NCI-H524 (cell line): ENCODE measurements at regions not wholly inside any gene's neighbourhood (a gene's known extent, or its start where the extent isn't known, plus 50 kb on each side); places are given as distances from the start of the nearest gene placed in this dataset.
A peak's percentile ranks its signal among the peaks of the same experiment; 100 is the strongest.
"Not testable (repeated sequence)": the region's sequence is repeated elsewhere in the genome, so short reads cannot be mapped to it uniquely, and the experiment has no call there.

Experiments
- DNase-seq, 2 experiments: peaks; one replicate each; lab custom pipeline; 2025; lab: John Stamatoyannopoulos, UW

GRCh38 chr2:89151699-89152098, 460.2 kb downstream of the RPIA start:
- DNase-seq: not testable (repeated sequence)

- DNase-seq: not testable (repeated sequence)
Observed at GRCh38 chr2:89152501-89152900, 461.0 kb downstream of the RPIA start.

GRCh38 chr2:89153210-89153609, 461.7 kb downstream of the RPIA start:
- DNase-seq: not testable (repeated sequence)

- DNase-seq: not testable (repeated sequence)
Observed at GRCh38 chr2:89154247-89154682, 462.8 kb downstream of the RPIA start.

- DNase-seq: not testable (repeated sequence)
Observed at GRCh38 chr2:89160306-89160705, 468.8 kb downstream of the RPIA start.

- not testable (repeated sequence) for DNase-seq
Observed at GRCh38 chr2:89161626-89162025, 470.2 kb downstream of the RPIA start.

- not testable (repeated sequence) for DNase-seq
Observed at GRCh38 chr2:89170506-89171173, 479.2 kb downstream of the RPIA start.

- not testable (repeated sequence) for DNase-seq
Observed at GRCh38 chr2:89171174-89171519, 479.7 kb downstream of the RPIA start.

- not testable (repeated sequence) for DNase-seq
Observed at GRCh38 chr2:89177004-89177403, 485.5 kb downstream of the RPIA start.

GRCh38 chr2:89182221-89182620, 490.7 kb downstream of the RPIA start:
- not testable (repeated sequence) for DNase-seq

- DNase-seq: not testable (repeated sequence)
Observed at GRCh38 chr2:89184746-89185145, 493.3 kb downstream of the RPIA start.

- DNase-seq: not testable (repeated sequence)
Observed at GRCh38 chr2:89195636-89196251, 504.3 kb downstream of the RPIA start.

- DNase-seq: not testable (repeated sequence)
Observed at GRCh38 chr2:89196719-89197118, 505.2 kb downstream of the RPIA start.

GRCh38 chr2:89198026-89198425, 506.6 kb downstream of the RPIA start:
- not testable (repeated sequence) for DNase-seq

- DNase-seq: not testable (repeated sequence)
Observed at GRCh38 chr2:89199453-89200246, 508.2 kb downstream of the RPIA start.

- not testable (repeated sequence) for DNase-seq
Observed at GRCh38 chr2:89200247-89200527, 508.7 kb downstream of the RPIA start.

- DNase-seq: not testable (repeated sequence)
Observed at GRCh38 chr2:89202518-89202917, 511.0 kb downstream of the RPIA start.

- peak in 1 of 2 experiments; percentile 22 for DNase-seq
Observed at GRCh38 chr2:89205153-89205552, 513.7 kb downstream of the RPIA start.

- not testable (repeated sequence) for DNase-seq
Observed at GRCh38 chr2:89208144-89208932, 516.9 kb downstream of the RPIA start.

- DNase-seq: not testable (repeated sequence)
Observed at GRCh38 chr2:89213151-89213550, 521.7 kb downstream of the RPIA start.

- DNase-seq: not testable (repeated sequence)
Observed at GRCh38 chr2:89213811-89214210, 522.3 kb downstream of the RPIA start.

GRCh38 chr2:89221474-89221873, 530.0 kb downstream of the RPIA start:
- DNase-seq: not testable (repeated sequence)
